ENCODE measurements at regions not wholly inside any gene's neighbourhood (a gene's known extent, or its start where the extent isn't known, plus 50 kb on each side); places are given as distances from the start of the nearest gene placed in this dataset.

GRCh38 chr15:66854012-66854965, 152.3 kb downstream of the SMAD6 start:
- no peak for TF ChIP-seq CTCF (IDR thresholded peaks at IDR 0.05)
- TF ChIP-seq POLR2AphosphoS5 (IDR thresholded peaks at IDR 0.05), result no peak
- no peak for TF ChIP-seq POLR2A (IDR thresholded peaks at IDR 0.05)
- no peak for TF ChIP-seq EP300 (IDR thresholded peaks at IDR 0.05)

All from upper lobe of left lung (tissue), 4 donors.